PC-9 (cell line): ENCODE measurements at regions not wholly inside any gene's neighbourhood (a gene's known extent, or its start where the extent isn't known, plus 50 kb on each side); places are given as distances from the start of the nearest gene placed in this dataset.

ENCODE experiments used
- EZH2 ChIP-seq: fragments of 200-600 bp; sonication (generic); IDR thresholded peaks from 2 replicates; pipeline ENCODE4 v1.8.0; 2017; ENCODE audit warnings: antibody characterized with exemption, low read depth
- TF ChIP-seq, protein P1 (sequence below): fragments of 200-600 bp; sonication (generic); conservative IDR thresholded peaks from 2 replicates; pipeline ENCODE4 v1.6.1; 2017; ENCODE audit warnings: mixed run types, antibody characterized with exemption, mild to moderate bottlenecking, moderate library complexity

DNA sequence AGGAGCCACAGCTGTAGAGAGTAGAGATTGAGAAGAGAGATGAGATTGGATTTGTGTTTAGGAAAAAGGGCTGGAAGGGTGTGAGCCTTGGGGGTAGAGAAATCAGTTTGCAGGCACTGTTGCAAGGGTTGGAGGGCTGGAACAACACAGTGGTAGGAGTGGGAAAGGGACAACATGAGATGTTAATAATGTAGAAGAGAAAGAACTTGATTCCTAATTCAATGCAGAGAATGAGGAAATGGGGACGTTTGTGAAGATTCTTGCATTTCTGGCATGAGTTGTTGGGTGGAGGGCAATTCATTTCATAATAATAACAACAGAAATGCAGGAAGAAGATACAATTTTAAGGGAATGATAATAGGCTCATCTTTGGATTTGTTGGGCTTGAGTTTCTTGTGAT is 141.4 kb upstream of the TBX18 start:
- TF ChIP-seq, protein P1, sequence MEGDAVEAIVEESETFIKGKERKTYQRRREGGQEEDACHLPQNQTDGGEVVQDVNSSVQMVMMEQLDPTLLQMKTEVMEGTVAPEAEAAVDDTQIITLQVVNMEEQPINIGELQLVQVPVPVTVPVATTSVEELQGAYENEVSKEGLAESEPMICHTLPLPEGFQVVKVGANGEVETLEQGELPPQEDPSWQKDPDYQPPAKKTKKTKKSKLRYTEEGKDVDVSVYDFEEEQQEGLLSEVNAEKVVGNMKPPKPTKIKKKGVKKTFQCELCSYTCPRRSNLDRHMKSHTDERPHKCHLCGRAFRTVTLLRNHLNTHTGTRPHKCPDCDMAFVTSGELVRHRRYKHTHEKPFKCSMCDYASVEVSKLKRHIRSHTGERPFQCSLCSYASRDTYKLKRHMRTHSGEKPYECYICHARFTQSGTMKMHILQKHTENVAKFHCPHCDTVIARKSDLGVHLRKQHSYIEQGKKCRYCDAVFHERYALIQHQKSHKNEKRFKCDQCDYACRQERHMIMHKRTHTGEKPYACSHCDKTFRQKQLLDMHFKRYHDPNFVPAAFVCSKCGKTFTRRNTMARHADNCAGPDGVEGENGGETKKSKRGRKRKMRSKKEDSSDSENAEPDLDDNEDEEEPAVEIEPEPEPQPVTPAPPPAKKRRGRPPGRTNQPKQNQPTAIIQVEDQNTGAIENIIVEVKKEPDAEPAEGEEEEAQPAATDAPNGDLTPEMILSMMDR, result no peak
- no peak for TF ChIP-seq EZH2
